Body of pancreas (tissue), 4 donors: ENCODE measurements at regions not wholly inside any gene's neighbourhood (a gene's known extent, or its start where the extent isn't known, plus 50 kb on each side); places are given as distances from the start of the nearest gene placed in this dataset.

Source experiments
- ATAC-seq: fragments of 150-250 bp; one replicate; pipeline ENCODE4 v1.9.1; 2016
- DNase-seq, 4 donors: peaks; one replicate each; pipeline ENCODE4 v3.0.0-alpha.2; 2019
- H3K27ac ChIP-seq, 4 donors: fragments of 200-600 bp; sonication (generic); 1 replicate in 3 of 4; 2 replicates in 1 of 4; pipeline versions ENCODE4 v1.5.1 to v1.6.1; 2016 to 2019; ENCODE audit warnings: mild to moderate bottlenecking in 1 of 4, mixed read lengths in 1 of 4, moderate library complexity in 1 of 4
- H3K27me3 ChIP-seq, 2 donors: fragments of 200-600 bp; sonication (generic); one replicate each; pipeline ENCODE4 v1.6.0; 2016; ENCODE audit warnings: mild to moderate bottlenecking in 1 of 2
- H3K36me3 ChIP-seq, 2 donors: fragments of 200-600 bp; sonication (generic); replicated peaks in 1 of 2; 2 replicates each; pipeline ENCODE4 v1.5.1; 2016; ENCODE audit warnings: low read depth in 2 of 2; ENCODE audit not compliant: insufficient read depth in 1 of 2
- H3K4me1 ChIP-seq: fragments of 200-600 bp; sonication (generic); one replicate; pipeline ENCODE4 v1.6.0; 2016
- H3K4me3 ChIP-seq, 2 donors: fragments of 200-600 bp; sonication (generic); 1 replicate in 1 of 2; 2 replicates in 1 of 2; pipeline ENCODE4 v1.5.1; 2016 to 2019
- H3K9me3 ChIP-seq, 3 donors: fragments of 200-600 bp; sonication (generic); 1 replicate in 2 of 3; 2 replicates in 1 of 3; pipeline ENCODE4 v1.5.1; 2016
- POLR2A ChIP-seq, 3 donors: fragments of 450-650 bp; IDR thresholded peaks; one replicate each; pipeline ENCODE4 v1.6.1; 2016; ENCODE audit warnings: antibody characterized with exemption in 3 of 3, mild to moderate bottlenecking in 2 of 3
- WGBS, 2 donors: methylation state at CpG; one replicate each; pipeline ENCODE4 v1.1.5; 2017; 5-methylcytosine and 5-hydroxymethylcytosine counted together
- intact Hi-C: fragments of 100-400 bp; cut with DNase I; formaldehyde crosslinking; loops from one replicate; pipeline ENCODE4 v1.15.1; 2023
- TF ChIP-seq, protein P1 (sequence below), 7 experiments: fragments of 450-650 bp in 4 of 7; fragments of 200-600 bp in 3 of 7; sonication (generic) in 3 of 7; IDR thresholded peaks; one replicate each; pipeline ENCODE4 v1.5.1; 2016 to 2019; ENCODE audit warnings: antibody characterized with exemption in 7 of 7

DNA sequence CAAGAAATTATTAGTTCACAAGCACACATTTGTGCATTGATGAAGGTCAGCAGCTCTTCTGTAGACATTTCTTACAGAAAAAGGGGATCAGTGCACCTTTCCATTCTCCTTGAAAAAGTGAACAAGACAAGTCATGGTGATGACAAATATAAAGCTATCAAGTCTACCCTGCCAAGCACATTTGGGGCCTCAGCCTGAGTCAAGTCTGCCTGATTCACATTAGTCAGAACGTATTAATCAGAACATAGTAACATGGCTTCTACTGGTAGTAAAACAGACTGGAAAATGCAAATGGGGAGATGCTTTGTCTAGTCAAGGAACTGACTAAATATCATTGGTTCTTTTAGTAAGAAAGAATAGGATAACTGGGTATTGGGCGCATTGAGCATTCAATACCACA is 2305.1 kb downstream of the PCDH7 start:
- DNase-seq (no peak), ATAC-seq (no peak)
- no peak overlapping the region for H3K27ac ChIP-seq
- H3K4me3 ChIP-seq: no peak overlapping the region
- no peaks in the 10 kb centered on the region for H3K4me1 ChIP-seq
- TF ChIP-seq POLR2A (IDR thresholded peaks at IDR 0.05): no peak
- TF ChIP-seq, protein P1, sequence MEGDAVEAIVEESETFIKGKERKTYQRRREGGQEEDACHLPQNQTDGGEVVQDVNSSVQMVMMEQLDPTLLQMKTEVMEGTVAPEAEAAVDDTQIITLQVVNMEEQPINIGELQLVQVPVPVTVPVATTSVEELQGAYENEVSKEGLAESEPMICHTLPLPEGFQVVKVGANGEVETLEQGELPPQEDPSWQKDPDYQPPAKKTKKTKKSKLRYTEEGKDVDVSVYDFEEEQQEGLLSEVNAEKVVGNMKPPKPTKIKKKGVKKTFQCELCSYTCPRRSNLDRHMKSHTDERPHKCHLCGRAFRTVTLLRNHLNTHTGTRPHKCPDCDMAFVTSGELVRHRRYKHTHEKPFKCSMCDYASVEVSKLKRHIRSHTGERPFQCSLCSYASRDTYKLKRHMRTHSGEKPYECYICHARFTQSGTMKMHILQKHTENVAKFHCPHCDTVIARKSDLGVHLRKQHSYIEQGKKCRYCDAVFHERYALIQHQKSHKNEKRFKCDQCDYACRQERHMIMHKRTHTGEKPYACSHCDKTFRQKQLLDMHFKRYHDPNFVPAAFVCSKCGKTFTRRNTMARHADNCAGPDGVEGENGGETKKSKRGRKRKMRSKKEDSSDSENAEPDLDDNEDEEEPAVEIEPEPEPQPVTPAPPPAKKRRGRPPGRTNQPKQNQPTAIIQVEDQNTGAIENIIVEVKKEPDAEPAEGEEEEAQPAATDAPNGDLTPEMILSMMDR (IDR thresholded peaks at IDR 0.05): no peak
- H3K36me3 ChIP-seq: no peaks in the 10 kb centered on the region
- H3K9me3 ChIP-seq: no peaks in the 10 kb centered on the region
- 69 to 79% methylated on average over 2 of the region's 2 CpGs for WGBS, 2 donors
- no peaks in the 10 kb centered on the region for H3K27me3 ChIP-seq
- intact Hi-C loops: no loop called here

DNA sequence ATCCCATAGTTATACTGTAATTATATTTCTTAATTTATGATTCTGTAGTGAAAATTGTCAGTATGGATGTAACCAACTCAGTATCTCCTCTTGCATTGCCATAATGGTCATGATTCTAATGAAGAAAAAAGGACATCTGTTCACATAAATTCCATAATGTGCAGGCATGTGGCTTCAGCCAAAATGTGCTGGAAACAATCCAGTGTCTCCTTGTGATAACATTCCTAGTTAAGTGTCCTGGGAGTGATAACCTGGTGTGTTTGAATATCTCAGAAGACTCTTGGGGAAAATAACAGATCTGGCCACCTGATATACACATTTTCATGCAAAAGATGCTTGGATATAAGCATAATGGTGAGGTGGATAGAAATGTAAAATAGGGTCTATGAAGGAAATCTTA is 2309.8 kb downstream of the PCDH7 start:
- Histone ChIP-seq H3K27ac (no peak overlapping the region), H3K9me3 (no peaks in the 10 kb centered on the region), H3K4me3 (no peak overlapping the region), H3K4me1 (no peaks in the 10 kb centered on the region), H3K36me3 (no peaks in the 10 kb centered on the region), H3K27me3 (no peaks in the 10 kb centered on the region)
- intact Hi-C loops: no loop called here
- DNase-seq (no peak), ATAC-seq (no peak)
- TF ChIP-seq, protein P1 (IDR thresholded peaks at IDR 0.05): no peak
- no peak for TF ChIP-seq POLR2A (IDR thresholded peaks at IDR 0.05)

DNA sequence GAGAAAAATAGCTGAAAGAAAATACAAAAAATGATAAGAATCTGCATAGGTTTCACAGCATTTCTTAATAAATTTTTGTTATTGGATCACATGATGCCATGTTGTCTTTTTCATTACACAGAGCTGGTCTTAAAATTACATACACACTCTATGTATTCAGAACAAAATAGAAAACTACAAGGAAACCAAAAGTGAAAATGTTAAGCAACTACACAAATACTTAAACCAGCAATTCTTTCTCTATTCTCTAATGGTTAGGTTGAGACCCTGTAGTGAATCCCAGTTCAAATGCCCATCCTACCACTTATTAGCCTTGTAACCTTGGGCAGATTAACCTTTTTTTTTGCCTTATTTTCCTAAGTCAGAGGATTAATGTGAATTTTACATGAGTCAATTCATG is 2311.2 kb downstream of the PCDH7 start:
- no peak overlapping the region for H3K4me3 ChIP-seq
- DNase-seq (no peak), ATAC-seq (no peak)
- no peaks in the 10 kb centered on the region for H3K36me3 ChIP-seq
- TF ChIP-seq, protein P1 (IDR thresholded peaks at IDR 0.05): no peak
- TF ChIP-seq POLR2A (IDR thresholded peaks at IDR 0.05): no peak
- no peaks in the 10 kb centered on the region for H3K4me1 ChIP-seq
- H3K27me3 ChIP-seq: no peaks in the 10 kb centered on the region
- no peak overlapping the region for H3K27ac ChIP-seq
- intact Hi-C loops: no loop called here
- no peaks in the 10 kb centered on the region for H3K9me3 ChIP-seq

DNA sequence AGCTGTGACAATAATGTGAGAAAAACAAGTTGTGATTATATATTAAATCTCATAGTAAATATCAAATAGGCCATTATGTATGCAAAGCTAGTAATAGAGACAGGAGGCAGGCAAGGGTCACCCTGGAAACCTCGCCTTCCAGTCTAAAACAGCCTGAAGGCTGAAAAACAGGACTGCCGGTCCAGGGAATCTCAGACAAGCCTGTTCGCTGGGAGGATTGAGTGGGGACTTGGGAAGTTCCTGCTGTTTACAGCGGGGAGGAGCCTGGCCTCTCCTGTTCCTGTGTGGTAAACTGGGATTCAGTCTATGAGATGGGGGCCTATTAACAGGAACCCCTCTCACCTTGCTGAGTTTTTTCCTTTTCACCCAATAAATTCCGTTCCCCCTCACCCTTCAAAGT is 2317.3 kb downstream of the PCDH7 start:
- intact Hi-C loops: no loop called here
- Histone ChIP-seq H3K4me1 (no peaks in the 10 kb centered on the region), H3K4me3 (no peak overlapping the region), H3K36me3 (no peaks in the 10 kb centered on the region), H3K27me3 (no peaks in the 10 kb centered on the region), H3K9me3 (no peaks in the 10 kb centered on the region), H3K27ac (no peak overlapping the region)
- DNase-seq (no peak), ATAC-seq (no peak)
- 39 to 50% methylated on average over 5 of the region's 5 CpGs for WGBS, 2 donors
- TF ChIP-seq POLR2A (IDR thresholded peaks at IDR 0.05): no peak
- TF ChIP-seq, protein P1 (IDR thresholded peaks at IDR 0.05): no peak

DNA sequence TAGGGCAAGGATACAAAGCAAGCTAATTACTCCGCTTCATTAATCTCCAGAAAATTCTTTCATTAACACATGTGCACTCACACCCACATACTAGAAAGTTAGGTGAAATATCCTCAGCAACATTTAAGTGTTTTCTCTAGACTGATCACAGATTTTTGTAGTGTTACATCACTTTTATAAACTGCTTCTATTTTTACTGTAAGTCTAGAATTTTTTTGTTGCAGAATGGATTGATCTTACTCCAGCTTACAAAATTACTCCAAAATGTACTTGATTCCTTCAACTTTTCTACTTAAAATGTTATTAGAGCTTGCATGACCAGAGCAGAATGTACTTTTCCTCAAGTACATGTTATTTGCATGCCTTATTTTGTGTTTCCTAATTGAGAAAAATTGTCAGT is 2325.2 kb downstream of the PCDH7 start:
- Histone ChIP-seq H3K27ac (no peak overlapping the region), H3K27me3 (no peaks in the 10 kb centered on the region), H3K4me3 (no peak overlapping the region), H3K4me1 (no peaks in the 10 kb centered on the region), H3K9me3 (no peaks in the 10 kb centered on the region), H3K36me3 (no peaks in the 10 kb centered on the region)
- no peak for TF ChIP-seq POLR2A (IDR thresholded peaks at IDR 0.05)
- TF ChIP-seq, protein P1 (IDR thresholded peaks at IDR 0.05): no peak
- no peak for DNase-seq
- intact Hi-C loops: no loop called here
- WGBS, 2 donors: 55 to 81% methylated on average over 1 of the region's 1 CpG
- ATAC-seq: no peak
